GM18502 (cell line): ENCODE measurements at regions not wholly inside any gene's neighbourhood (a gene's known extent, or its start where the extent isn't known, plus 50 kb on each side); places are given as distances from the start of the nearest gene placed in this dataset.

Source experiments
- ATAC-seq: cut with Tn5 transposase; IDR thresholded peaks from one replicate; pipeline ENCODE4 v1.9.1; 2021; ENCODE audit warnings: mild to moderate bottlenecking; ENCODE audit not compliant: unreplicated experiment, poor library complexity

DNA sequence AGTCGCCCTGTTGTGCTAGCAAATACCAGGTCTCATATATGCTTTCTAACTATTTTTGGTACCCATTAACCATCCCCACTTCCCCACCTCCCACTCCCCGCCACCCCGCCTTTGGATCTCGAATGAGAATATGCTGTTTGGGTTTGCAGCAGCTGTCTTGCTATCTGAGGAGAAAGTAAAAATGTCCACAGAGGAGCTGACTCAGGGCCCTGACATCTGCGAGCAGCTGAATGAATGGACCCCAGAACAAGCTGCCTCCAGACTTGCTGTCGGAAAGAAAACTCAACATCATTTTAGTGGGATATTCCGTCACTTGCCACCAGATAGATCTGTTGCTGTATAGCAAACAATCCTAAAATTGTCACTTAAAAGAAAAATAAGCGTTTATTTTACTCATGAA is 103.7 kb downstream of the LINC00237 start:
- no peak for ATAC-seq

DNA sequence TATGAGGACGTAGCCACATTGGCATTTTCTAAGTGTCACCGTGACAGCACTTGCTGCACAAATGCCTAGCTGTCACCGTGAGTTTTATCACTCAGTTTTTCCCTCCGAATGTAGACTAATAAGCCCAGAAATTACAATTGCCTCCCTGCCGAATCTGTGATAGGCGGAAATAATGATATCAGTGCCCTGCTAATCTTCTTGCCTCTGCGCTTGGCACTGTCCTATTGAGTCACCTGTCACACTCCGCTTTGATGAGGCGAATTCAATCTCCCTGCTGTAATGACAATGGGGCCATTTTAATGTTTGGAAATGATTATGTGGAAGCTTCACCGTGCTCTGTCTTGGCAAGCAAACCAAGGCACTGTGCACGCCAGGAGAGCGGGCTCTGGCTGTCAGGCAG is 112.8 kb downstream of the LINC00237 start:
- ATAC-seq, result no peak

DNA sequence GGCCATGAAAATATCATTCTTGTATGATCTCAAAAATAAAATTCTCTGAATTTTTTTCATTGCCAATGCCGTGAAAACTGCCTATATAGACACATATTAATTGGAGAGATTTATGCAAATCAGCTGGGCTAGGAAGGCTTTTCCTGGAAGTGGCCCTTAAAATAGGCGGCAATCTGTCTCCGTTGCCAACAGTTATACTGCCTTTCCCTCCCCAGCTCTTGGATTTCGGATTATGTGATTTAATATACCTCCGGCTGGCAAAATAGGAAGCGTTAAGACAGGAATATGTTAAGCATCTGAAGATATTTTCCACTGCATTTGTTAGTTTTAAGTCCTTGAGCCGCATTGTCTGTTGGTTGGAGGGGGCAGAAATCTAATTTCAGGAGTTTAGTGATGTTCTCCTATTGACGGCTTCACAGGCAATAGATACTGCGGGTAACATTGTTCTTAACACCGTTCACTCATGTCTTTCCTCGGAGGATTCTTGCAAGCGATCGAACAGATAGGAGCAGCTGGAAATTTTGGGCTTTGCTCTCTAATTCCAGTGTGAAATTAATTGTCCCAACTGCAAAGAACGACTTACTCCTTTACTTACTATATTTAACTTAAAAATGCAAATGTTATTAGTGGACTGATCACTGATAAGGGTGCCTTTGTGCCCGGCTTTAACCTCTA is 113.3 kb downstream of the LINC00237 start:
- no peak for ATAC-seq

DNA sequence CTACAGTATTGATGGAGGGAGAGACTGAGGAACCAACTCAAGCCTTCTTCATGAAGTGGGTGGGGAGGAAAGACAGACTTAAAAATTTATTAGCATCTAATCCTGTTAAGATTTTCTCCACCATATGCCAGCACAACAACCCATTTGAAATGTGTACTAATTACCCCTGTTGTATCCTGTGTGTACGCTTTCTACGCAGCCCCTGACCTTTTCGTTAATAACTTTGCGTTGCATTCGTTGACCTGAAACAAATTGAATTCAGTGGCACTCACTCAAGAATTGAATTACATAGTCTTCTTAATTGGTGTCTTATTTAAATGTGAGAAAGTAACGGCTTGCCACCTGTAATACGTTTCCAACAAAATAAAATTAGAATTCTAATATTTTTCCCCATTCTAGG is 113.9 kb downstream of the LINC00237 start:
- no peak for ATAC-seq

DNA sequence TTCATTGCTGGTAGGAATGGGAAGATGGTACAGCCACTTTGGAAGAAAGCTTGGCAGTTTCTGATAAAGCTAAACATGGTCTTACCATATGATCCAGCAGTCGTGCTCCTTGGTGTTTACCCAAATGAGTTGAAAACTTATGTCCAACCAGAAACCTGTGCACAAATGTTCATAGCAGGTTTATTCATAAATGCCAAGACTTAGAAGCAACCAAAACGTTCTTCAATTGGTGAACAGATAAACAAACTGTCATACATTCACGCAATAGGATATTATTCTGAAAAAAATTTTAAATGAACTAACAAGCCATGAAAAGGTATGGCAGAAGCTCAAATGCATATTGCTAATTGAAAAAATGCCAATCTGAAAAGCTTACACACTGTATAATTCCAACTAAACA is 117.1 kb downstream of the LINC00237 start:
- no peak for ATAC-seq

DNA sequence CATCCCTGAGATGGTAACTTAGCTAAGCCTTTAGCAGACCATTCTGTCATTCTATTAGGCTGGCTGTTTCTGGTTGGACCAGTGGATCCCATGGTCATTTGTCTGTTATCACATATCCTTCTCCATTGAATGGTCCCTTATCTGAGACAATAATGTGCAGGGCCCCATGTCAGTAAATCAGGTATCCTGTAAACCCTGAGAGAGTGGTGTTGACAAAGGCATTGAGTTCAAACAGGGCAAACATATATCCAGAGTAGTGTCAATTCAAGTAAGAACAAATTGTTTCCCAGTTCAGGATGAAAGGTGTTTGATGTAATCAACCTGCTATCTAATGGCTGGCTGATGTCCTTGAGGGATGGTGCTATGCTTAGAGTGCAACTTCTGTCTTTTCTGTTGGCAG is 126.2 kb downstream of the LINC00237 start:
- ATAC-seq, result no peak

DNA sequence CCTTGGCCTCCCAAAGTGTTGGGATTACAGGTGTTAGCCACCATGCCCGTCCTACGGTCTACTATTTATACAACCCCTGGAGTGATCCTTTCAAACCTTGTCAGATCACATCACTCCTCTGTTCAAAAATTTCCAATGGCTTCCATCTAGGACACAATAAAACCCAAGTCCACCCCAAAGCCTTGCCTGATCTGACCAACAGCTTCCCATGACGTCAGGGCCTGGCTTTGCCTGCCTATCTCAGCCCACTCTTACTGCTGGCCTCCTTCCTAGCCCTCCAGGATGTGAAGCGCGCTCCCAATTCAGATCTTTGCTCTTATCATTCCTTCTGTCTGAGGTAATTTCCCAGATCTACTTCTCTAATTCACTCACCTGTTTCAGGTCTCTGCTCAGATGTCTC is 128.4 kb downstream of the LINC00237 start:
- no peak for ATAC-seq

DNA sequence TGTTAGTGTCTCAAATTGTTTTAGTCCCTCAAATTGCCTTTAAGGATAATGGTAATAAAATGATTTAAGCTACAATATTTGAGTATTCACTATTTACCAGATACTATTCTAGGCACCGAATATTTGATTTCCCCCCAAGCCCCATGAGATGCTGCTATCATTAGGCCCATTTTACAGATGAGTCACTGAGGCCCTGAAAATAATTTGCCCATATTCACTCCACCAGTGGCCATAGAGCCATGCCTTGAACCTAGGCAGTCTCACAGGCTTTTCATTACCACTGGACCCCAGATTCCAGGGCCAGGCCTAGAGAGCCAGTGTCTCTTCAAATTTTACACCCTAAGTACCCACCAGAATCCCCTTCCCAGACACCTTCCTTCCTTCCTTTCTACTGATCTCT is 133.7 kb downstream of the LINC00237 start:
- ATAC-seq, result no peak

DNA sequence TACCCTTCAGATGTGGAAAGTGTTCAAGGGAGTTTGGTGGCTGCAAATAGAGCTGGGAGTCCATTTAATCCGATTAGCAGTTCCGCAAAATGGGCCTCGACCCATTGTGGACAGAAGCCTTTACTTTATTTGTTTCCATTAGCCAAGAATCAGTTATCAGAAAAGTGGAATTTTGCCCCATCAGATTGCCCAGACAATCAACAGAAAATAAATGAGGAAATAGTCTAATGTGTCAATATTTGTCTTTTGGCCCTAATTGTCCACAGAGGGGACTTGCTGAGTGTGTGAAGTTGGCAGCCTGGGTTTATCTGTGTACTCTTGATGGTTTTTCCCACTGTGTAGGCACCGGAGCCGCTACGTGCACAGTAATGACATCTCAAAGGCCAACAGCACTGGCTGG is 134.3 kb downstream of the LINC00237 start:
- ATAC-seq, result no peak

DNA sequence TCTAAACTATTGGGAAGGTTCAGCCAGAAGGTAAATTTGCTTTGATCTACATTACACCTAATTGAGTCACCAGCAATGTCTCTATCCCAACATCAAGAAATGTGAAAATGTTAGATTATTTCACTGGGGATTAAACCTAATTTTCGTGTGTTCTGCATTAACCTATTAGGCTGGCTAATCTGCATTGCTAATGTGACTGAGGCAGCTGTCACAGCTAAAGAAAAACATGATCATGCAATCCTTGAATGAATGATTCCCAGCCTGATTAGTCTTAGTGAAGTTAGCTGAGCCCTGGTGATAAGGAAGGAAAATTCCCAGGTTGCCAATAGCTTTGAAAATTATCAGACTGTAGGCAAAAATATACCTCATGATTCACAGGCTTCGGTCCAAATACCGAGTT is 135.3 kb downstream of the LINC00237 start:
- ATAC-seq, result no peak

DNA sequence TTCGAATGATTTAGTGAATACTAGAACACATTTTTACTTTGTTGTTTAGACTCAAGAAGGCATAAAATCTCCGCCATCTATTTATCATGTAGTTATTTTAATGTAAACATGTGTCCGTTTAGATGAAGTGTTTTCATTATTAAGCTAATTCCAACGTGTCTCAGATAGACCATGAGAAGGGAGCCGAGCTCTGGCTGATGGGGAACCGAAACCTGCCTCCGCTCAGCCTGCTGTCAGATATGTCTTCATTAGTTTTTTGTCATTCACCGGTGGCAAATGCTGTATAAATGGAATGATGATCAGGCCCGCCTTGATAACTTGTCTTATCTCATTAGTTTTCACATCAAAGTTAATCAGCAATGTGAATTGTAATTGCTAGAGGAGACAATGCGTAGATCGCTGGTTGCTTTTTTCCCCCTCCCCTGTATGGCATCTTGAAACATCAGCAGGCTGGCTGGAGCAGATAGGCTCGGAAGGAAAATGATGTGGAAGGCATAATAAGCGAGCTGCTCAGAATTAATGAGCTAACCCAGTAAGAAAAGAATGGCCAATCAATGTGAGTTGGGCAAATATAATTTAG is 136.4 kb downstream of the LINC00237 start:
- no peak for ATAC-seq

DNA sequence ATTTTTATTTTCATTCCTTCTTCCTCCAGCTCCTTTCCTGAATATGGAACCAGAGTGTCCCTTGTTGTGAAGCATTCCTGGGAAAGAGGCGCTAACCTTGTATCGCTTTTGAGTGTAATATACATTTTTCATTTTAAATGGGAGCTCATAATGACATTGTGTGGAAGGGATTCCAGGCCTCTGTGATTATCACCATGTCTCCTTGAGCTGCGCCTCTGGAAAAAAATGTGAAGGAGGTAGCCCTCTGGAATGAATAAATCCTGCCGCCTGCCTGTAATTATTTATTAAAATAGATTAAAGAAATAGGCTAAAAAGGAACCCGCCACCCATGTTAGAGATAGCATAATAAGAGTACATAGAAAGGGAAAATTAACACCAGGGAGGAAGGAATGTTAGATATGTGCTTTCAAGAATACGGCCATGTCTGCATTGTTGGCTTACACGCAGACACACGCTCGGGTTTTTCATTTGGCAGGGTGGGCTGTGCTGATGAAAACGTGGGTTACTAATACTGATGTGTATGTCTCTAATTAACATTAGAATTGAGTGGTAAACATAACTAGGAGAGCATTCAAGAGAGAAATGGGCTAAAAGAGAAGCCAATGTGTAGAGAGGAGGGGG is 138.5 kb downstream of the LINC00237 start:
- ATAC-seq, result no peak

DNA sequence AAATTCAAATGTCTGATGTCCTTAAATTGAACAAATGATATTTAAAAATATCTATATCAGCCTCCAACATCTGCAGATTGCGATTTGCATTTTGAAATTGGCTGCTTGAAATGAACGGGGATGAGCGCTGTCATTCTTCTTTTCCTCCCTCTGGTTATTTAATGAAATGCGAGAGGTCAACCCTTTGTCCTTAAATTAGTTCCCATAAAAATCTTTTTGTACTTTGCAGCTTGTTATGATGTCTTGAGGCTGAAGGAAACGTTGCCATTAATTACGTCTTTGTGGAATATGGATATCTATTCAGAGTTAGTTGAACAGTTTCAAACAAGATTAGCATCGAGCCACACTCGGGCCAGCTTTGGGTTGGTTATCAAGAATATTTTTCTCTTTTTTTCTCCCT is 140.0 kb downstream of the LINC00237 start:
- ATAC-seq, result no peak

DNA sequence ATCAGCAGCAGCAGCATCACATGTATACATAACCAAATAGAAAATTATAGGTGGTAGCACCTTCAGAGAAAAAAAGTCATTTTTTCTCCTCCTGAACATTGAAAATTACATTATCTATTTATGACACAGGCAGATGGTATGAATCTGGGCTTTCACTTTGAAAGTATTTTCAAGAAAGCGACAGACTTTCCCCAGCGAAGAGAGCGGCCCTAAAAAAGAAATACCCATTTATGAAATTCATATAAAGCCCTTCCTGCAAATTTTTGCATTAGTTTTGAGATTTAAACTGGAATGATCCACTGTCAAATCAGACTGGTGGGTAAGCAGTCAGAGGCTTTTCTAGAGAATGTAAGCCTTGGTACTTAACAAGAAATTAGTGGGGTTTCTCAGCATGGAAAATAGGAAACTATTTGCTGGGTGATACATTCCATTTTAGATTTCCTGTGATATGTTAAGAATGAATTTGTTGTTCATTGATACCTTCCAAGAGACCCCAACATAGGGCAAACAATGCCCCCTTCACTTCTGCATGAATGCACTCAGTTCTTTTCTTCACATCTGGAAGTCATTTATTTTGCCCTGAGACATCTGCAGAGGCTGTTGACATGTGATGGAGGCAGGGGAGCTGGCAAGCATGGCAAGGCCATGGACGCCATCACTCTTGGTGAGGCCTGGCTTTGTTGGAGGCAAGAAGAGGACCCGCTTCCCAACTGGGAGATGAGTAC is 147.0 kb downstream of the LINC00237 start:
- ATAC-seq, result no peak

DNA sequence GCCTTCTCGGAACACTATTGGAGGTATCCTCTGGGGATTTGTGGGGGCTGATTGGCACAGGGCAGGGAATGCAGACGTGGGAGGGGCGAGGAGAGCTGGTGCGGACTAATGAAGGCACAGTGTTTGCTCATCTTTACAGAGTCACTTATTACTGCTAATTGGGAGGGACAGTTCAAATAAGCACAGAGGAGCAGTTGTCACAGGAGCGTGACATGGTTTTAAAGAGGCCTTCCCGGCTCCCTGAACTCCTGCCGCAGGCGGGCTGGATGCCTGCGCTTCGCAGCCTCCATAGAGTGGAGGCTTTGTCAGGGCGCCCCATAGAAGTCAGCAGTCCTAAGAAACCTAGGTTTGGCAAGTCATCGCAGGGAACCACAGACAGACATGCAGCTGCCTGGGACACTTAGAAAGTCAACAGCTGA is 149.6 kb downstream of the LINC00237 start:
- ATAC-seq, result no peak

DNA sequence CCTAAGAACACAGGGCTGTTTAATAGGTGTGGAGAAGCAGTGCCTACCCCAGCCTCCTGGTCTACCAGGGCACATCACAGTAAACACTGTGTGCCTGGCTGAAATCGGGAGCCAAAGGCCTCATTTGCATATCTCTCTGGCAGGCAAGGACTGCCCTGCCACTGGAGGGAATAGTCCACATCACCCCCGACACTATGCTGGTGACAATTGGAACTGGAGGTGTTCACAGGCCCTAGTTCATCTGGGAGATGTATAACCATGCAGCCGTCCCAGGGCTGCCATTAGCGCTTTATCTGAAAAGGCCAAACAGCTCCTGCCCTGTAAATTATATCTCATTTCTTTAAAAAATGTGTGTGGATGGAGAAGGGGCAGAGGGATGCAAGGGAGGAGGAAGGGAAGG is 150.3 kb downstream of the LINC00237 start:
- ATAC-seq, result no peak

DNA sequence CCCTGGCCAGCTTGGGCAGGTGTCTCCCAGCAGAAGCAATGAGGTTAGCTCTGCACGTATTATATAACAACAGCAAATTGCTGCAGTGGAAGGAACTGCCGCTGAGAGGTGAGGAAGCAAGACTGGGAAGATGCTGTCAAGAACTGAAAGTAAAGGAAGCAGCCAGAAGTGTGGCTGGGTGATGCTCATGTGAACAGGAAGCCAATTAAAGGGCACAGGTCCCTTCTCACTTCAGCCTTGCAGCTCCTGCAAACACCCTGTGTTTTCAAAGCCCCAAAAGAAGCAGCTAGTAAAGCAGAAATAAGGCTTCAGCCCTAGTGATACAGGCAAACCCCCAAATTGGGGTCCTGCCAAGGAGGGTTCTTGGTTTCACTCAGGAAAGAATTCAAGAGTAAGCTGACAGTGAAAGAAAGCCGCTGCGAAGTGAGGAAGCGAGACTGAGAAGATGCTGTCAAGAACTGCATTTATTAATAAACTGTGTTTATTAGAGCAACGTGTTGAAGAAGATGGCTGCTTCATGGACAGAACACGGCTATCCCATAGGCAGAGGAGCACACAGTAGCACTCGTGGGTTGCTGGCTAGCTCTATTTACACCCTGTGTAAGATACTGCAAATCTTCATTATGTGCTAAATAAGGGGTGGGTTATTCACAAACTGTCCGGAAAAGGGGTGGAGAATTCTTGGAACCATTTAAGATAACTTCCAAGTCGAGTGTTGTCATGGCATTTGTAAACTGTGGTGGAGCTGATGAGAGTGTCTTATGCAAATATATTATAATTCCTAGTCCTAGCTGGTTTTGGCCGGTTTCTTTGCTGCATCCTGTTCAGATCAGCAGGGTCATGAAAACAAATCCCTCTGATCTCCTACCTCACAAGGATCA is 152.2 kb downstream of the LINC00237 start:
- ATAC-seq, result no peak

DNA sequence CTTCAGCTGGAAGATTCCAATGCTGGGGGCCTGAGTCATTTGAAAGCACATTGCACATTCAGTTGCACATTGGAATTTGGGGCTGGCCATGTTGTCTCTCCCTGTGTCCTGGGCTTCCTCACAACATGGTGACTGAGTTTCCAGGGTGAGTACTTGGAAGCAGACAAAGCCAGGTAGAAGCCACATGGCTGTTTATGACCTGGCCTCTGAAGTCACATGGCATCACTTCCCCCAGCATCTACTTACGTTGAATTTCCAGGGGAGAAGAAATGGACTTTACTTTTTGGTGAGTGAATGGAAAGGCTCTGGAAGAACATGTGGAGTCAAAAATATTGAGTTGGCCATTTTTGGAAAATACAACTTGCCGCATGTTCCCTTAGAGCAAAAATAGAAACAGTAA is 155.5 kb downstream of the LINC00237 start:
- no peak for ATAC-seq

DNA sequence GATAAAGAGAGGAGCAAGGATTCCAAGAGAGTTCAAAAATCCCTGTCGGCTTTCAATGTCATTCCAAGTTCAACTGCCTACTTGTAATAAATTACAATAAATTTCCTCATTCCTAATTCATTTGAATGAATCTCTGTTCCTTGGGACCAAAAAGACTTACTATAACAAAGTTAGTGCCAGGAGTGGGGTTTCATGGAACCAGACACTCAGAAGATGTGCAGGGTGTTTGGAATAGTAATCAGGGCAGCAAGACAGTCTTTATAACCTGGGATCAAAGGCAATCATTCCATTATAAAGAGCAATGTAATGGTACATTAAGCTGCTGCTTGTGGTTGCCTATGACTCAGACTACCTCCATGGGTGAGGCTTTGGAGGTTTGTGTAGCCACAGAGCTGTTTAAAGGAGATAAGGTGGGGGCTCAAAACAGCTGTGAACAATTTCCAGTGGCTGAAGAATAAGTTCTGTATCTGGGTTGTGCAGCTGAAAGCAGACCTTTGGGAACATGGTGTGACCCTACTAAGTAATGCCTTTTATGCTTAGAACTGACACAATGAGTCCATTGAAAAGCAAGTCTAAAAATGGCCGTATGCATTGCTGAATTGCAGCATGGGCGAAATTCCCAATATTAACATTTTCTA is 159.9 kb downstream of the LINC00237 start:
- ATAC-seq, result no peak

DNA sequence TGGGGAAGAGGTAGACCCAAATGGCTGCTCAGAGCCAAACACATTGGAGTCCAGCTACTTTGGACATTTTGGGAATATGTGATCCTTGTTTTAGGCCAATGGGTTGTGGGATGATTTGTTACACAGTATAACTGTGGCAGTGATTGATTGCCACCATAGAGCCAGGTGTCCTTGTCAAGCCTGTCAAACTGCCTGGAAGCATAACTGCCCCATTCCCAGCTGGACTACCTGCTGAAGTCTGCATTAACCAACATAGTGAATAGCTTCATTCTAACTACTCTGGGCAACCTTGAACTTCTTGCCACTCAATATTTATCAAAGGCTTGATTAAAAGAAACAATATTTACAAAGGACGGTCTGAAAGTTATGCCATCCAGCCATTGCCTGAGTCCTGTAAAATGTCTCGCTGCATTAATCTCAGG is 164.7 kb downstream of the LINC00237 start:
- no peak for ATAC-seq
